T-helper 2 cell treated with Interferon-gamma antibody and Interleukin-4, amounts not matched to agents 5 μg/mL and 100 μg/mL, for 36 hours (primary cell): ENCODE measurements at regions not wholly inside any gene's neighbourhood (a gene's known extent, or its start where the extent isn't known, plus 50 kb on each side); places are given as distances from the start of the nearest gene placed in this dataset.

Experiments used
- DNase-seq: peaks from one replicate; pipeline ENCODE4 v3.0.0; 2021; ENCODE audit warnings: low spot score
- H3K27ac Mint-ChIP-seq: one replicate; pipeline ENCODE4 v1.8.0; 2021; ENCODE audit warnings: mild to moderate bottlenecking, mixed read lengths
- H3K27me3 Mint-ChIP-seq: one replicate; pipeline ENCODE4 v1.8.0; 2021; ENCODE audit warnings: low read depth, mixed read lengths
- H3K36me3 Mint-ChIP-seq: one replicate; pipeline ENCODE4 v1.8.0; 2021; ENCODE audit warnings: low read depth, mixed read lengths
- H3K4me1 Mint-ChIP-seq: one replicate; pipeline ENCODE4 v1.8.0; 2021; ENCODE audit warnings: low read depth, mixed read lengths
- H3K4me3 Mint-ChIP-seq: one replicate; pipeline ENCODE4 v1.8.0; 2022; ENCODE audit warnings: mild to moderate bottlenecking, moderate library complexity, mixed read lengths
- H3K9me3 Mint-ChIP-seq: one replicate; pipeline ENCODE4 v1.8.0; 2021; ENCODE audit warnings: mixed read lengths

DNA sequence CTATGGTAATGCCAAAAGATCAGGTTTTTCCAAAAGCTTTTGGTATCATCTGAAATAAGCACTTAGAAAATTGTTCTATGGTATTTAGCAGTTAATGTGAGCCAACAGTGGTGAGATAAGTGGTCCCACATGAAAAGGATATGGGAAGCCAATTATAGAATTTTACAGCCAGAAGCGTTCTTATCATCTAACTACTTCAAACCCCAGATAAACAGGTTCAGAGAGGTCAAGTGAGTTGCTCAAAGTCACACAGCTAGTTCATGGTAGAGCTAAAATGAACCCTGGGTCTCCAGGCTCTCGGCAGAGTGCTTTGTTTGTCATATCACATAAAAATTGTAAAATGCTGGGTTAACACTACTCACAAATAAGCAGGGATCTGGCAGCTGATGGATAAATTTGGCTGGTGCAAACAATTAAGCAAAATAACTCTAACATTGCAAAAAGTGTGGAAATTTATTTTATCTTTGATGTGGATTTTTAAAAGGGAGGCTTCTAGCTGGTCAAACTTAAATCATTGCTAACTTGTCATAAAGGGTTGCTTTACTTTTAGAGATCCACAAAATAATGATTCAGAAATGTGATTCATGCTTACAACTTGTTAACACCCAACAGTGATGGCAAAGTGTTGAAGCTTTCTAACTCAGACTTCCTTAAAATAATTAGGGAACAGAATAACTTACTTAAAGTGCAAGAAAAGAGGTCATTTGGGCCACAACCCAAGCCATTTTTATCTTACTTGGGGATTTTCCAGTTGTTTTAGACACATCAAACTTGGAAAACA lies 202.8 kb upstream of the TBC1D5 start:
- H3K4me1 Mint-ChIP-seq: no peaks in the 10 kb centered on the region
- peaks cover 25% of the 10 kb centered on the region for H3K27me3 Mint-ChIP-seq
- no peak for DNase-seq
- no peak overlapping the region for H3K4me3 Mint-ChIP-seq
- H3K36me3 Mint-ChIP-seq: no peaks in the 10 kb centered on the region
- peaks cover 5% of the 10 kb centered on the region for H3K9me3 Mint-ChIP-seq
- no peak overlapping the region for H3K27ac Mint-ChIP-seq

DNA sequence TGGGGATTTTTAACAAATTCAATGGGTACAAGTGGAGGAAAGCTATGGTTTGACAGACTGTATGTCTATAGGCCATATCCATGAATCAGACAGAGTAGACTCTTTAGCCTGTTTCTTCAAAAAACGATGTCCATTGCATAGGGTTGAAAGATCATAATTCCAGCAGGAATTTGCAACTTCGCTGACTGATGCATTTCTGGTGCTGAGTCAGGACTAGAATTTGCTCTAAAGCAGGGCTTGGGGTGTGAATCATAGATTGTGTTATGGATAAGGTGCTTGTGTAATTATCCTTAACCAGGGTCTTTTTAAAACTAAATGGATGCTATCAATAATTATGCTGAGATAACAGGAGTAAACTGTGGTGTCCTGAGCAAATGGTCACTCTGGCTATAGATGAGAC lies 200.4 kb upstream of the TBC1D5 start:
- Mint-ChIP-seq H3K36me3 (no peaks in the 10 kb centered on the region), H3K27ac (no peak overlapping the region), H3K27me3 (peaks cover 25% of the 10 kb centered on the region), H3K4me1 (no peaks in the 10 kb centered on the region), H3K9me3 (no peaks in the 10 kb centered on the region), H3K4me3 (no peak overlapping the region)
- DNase-seq: no peak

DNA sequence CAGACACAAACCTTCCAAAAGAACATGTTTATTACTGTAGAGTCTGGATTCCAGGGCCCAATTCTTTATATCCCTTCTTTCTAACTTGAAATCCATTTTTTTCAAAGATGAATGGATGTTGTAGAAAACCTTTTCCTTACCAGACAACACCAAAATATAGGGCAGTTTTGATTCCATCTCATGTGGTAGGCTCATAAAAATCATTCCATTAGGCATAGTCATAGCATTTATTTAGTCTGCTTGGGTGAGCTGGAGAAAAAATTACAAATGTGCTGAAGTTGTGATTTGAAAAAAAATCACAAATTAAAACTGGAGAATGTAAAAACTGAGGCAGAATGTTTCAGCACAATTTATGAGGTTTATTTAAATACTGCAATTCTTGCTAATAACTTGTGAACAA lies 199.3 kb upstream of the TBC1D5 start:
- Mint-ChIP-seq H3K9me3 (no peaks in the 10 kb centered on the region), H3K27ac (no peak overlapping the region), H3K4me3 (no peak overlapping the region), H3K36me3 (no peaks in the 10 kb centered on the region), H3K4me1 (no peaks in the 10 kb centered on the region), H3K27me3 (peaks cover 31% of the 10 kb centered on the region)
- no peak for DNase-seq

DNA sequence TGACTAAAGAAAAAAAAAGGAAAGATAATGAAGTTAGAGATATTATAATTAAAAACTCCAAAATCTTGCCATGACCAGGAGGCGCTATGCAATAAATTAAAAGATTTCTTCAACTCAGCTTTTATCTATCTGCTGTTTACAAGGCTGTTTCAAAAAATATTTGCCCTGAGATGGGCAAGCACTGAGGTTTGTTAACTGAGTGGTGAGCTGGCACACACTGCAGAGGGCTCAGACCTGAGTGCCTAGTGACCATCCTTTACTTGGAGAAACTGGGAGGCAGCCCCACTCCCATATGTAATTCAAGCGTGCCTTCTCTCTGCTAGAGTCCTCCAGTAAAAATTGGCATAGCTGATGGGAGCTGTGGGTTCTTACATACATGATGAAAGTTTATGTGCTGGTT lies 198.7 kb upstream of the TBC1D5 start:
- DNase-seq: no peak
- Mint-ChIP-seq H3K4me3 (no peak overlapping the region), H3K9me3 (no peaks in the 10 kb centered on the region), H3K27ac (no peak overlapping the region), H3K27me3 (peaks cover 29% of the 10 kb centered on the region), H3K4me1 (no peaks in the 10 kb centered on the region), H3K36me3 (no peaks in the 10 kb centered on the region)

DNA sequence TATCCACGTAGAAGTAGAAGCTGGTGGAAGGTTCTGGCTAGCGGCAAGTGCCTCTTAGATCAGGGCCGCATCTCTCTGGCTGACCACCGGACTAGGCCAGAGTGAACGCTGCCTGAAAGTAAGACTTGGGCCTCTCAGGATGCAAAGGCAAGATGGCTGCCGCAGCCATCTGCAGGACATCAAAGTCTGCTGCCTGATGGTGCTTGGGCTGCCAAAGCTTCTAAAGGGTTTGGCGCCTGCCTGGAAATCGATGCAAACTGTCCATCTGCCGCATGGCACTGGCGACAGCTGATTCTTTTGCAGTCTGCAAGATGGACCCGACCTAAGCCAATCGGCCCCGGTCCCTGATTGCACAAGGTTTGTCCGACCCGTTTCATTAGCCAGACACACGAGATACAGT lies 196.7 kb upstream of the TBC1D5 start:
- H3K36me3 Mint-ChIP-seq: no peaks in the 10 kb centered on the region
- no peak overlapping the region for H3K27ac Mint-ChIP-seq
- no peak overlapping the region for H3K4me3 Mint-ChIP-seq

DNA sequence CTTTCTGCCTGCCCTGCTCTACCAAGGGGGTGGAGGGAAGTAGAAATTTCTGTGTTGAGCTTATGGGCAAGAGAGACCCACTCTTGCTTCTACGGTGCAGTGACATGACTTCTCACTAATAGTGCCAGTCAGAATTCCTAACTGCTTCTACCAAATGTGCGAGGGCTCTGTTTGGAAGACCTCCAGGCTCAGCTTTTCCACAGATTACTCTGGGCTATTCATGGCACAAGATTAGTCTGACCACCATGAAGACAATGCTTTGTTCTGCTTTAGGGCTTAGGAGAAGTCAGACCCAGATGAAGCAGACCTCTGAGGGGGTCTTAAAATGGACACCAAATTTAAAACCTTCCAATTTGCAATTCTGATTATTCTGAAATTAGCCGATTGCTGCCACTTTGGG lies 195.9 kb upstream of the TBC1D5 start:
- Mint-ChIP-seq H3K4me3 (no peak overlapping the region), H3K36me3 (no peaks in the 10 kb centered on the region), H3K27ac (no peak overlapping the region), H3K9me3 (no peaks in the 10 kb centered on the region), H3K4me1 (no peaks in the 10 kb centered on the region), H3K27me3 (peaks cover 29% of the 10 kb centered on the region)
- no peak for DNase-seq

More for the DNA sequence above, 196.7 kb upstream of the TBC1D5 start:
- peaks cover 30% of the 10 kb centered on the region for H3K27me3 Mint-ChIP-seq
- no peaks in the 10 kb centered on the region for H3K9me3 Mint-ChIP-seq
- no peak for DNase-seq
- H3K4me1 Mint-ChIP-seq: no peaks in the 10 kb centered on the region

DNA sequence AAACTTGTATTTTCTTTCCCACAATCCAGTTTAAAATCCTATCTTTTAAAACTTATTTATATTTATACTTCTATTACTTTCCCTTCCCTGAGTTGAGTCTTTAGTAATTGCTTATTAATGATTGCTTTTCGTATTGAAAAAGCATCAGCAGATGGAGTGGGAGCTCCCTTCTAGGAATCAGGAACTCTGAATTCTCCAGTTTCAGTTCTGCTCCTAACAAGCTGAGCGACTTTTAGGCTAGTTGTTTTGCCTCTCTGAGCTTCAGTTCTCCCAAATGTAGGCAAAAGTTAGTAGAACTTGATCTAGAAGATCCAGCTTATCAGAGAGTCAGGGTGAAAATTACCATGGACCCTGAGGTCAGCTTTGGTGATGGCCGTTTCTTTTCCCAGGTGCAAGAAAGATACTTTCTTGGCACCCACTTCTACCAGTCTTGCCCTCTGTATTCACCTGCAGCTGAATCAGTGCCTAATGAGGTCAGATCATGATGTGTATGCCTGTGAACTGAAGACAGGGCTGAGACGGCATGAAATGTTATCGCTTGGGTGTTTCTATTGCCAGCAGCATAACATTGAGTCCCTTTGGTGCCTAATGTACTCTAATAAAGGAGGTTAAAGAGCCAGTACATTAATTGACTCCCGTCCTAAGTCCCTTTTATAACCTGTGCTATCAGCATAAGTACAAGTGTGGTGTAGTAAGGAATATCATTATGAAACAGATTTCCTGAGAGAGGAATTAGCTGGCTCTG lies 194.5 kb upstream of the TBC1D5 start:
- Mint-ChIP-seq H3K4me3 (no peak overlapping the region), H3K27me3 (peaks cover 16% of the 10 kb centered on the region), H3K36me3 (no peaks in the 10 kb centered on the region), H3K27ac (no peak overlapping the region), H3K9me3 (no peaks in the 10 kb centered on the region), H3K4me1 (no peaks in the 10 kb centered on the region)
- no peak for DNase-seq

DNA sequence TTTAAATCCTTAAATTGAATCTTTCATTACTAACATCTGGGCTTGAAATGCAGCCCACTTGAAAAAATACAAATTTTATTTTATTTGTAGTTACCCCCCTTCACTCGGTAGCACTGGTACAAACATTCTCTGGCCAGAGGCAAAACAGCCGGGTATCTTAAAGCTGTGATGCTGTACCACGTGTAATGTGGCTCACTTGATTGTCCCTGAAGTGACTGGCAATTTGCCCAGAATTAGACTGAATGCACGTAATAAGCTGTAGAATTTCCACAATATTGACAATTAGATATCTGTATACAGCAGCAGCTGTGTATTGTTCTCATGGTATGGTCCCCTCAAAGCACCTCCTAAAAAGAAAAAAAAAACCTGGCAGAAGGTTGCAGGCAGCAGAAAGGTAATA lies 192.8 kb upstream of the TBC1D5 start:
- no peak overlapping the region for H3K4me3 Mint-ChIP-seq
- H3K27ac Mint-ChIP-seq: no peak overlapping the region
- no peaks in the 10 kb centered on the region for H3K36me3 Mint-ChIP-seq
- DNase-seq: no peak
- no peaks in the 10 kb centered on the region for H3K9me3 Mint-ChIP-seq
- no peaks in the 10 kb centered on the region for H3K4me1 Mint-ChIP-seq
- peaks cover 11% of the 10 kb centered on the region for H3K27me3 Mint-ChIP-seq

DNA sequence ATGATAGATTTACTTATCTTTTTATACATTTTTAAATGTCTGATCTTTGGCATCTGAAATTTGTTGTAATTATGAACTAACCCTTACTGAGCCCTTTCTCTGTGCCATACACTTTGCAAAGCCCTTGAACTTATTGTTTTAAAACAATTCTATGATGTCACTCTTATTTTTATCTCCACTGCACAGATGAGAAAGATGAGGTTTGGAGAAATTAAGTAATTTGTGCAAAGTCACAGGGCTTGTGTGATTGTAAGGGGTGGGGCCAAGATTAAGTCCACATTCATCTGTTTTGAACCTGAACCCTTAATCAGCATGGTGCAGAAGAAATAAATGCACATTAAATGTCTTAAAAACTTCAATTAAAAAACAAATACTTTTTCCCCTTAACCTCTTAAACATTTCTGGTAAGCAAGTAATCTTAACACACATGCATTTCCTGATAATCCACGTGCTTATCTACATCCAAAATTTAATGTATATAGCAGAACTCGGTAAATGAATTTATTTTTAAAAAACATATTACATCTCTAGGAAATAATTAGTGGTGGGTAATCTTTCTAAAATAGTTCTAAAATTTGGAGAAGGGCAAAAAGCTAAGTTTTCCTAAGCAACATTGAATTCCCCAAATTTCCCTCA lies 189.8 kb upstream of the TBC1D5 start:
- Mint-ChIP-seq H3K36me3 (no peaks in the 10 kb centered on the region), H3K27ac (no peak overlapping the region), H3K27me3 (peaks cover 19% of the 10 kb centered on the region), H3K9me3 (no peaks in the 10 kb centered on the region), H3K4me3 (no peak overlapping the region), H3K4me1 (no peaks in the 10 kb centered on the region)
- DNase-seq: no peak

DNA sequence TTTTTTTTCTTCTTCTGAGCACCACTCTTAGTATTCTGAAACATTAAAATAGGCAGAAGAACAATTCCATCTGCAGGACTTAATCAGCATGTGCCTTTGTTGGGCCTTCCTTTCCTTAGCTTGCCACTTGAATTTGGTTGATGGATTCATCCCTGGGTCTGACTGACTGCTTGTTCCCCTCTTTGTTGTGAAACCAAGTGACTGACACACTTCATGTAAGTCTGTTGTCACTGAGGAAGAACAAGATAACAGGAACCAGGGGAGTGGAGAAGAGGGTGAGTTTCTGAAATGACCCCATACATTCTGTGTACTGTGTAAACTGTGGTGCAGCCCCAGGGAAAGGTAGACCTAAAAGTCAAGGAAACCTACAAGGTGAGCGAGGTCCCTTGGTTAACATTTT lies 188.7 kb upstream of the TBC1D5 start:
- no peak for DNase-seq
- Mint-ChIP-seq H3K36me3 (no peaks in the 10 kb centered on the region), H3K27ac (no peak overlapping the region), H3K9me3 (no peaks in the 10 kb centered on the region), H3K27me3 (peaks cover 14% of the 10 kb centered on the region), H3K4me3 (no peak overlapping the region), H3K4me1 (no peaks in the 10 kb centered on the region)

DNA sequence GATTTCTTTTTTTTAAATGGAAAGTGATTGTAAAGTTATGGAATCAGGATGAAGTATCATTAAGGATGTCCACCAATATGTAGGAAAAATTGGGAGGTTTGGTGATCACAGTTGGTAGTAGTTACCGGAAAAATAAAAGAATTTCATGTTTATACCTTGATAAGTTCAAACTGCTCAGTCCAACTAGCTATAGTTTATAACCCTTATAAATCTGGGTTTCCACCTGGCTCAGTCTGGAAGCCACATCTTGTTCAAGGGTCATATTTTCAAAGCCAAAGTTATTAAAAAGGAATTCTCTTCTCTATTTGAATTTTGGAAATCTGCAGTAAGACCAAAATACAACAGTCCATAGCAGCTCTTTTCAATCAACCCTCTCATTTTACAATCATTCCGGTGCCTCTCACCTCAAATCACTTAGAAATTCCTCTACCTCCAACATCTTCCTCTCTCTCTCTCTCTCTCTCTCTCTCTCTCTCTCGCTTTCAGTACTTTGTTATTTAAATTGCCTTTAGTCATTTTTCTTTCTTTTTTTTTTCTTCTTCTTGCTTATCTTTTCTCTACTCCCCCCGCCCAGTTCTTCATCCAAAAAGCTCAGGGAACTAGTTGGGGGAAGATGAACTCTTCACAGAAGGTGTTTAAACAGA lies 186.2 kb upstream of the TBC1D5 start:
- DNase-seq: no peak
- H3K27me3 Mint-ChIP-seq: peaks cover 11% of the 10 kb centered on the region
- no peaks in the 10 kb centered on the region for H3K9me3 Mint-ChIP-seq
- H3K4me1 Mint-ChIP-seq: no peaks in the 10 kb centered on the region
- no peaks in the 10 kb centered on the region for H3K36me3 Mint-ChIP-seq
- no peak overlapping the region for H3K4me3 Mint-ChIP-seq
- no peak overlapping the region for H3K27ac Mint-ChIP-seq

DNA sequence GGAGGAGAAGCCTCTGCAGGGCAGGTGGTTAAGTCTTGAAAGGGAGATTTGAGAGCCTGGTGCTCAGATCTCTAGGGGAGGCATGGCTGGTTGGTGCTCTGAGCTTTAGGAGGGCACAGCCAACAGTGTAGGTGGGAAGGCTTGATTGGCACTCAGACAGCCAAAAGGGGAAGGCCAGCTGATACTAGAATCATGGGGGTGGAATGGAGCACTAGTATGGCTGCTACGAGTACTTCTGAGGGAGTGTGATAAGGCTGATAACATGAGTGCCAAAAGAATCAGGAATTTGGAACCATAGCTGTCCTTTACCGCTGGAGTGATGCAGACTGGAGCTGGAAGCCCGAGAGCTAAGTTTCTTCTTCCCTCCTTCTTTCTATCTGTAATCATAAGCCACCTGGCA lies 184.6 kb upstream of the TBC1D5 start:
- peaks cover 11% of the 10 kb centered on the region for H3K27me3 Mint-ChIP-seq
- no peaks in the 10 kb centered on the region for H3K4me1 Mint-ChIP-seq
- H3K9me3 Mint-ChIP-seq: no peaks in the 10 kb centered on the region
- no peaks in the 10 kb centered on the region for H3K36me3 Mint-ChIP-seq
- H3K27ac Mint-ChIP-seq: no peak overlapping the region
- DNase-seq: no peak
- no peak overlapping the region for H3K4me3 Mint-ChIP-seq

DNA sequence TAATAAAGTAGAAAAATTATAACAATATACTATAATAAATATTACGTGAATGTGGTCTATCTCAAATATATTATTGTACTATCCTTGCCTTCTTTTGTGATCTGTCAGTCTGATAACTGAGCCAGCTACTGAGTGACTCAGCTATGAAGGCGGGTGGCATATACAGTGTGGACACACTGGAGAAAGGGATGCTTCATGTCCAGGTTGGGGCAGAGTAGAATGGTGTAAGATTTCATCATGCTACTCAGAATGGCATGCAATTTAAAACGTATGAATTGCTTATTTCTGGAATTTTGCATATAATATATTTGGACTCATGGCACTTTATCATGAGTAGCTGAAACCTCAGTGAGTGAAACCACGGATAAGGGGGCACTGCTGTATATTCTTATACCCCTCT lies 172.9 kb upstream of the TBC1D5 start:
- no peak overlapping the region for H3K27ac Mint-ChIP-seq
- no peaks in the 10 kb centered on the region for H3K4me1 Mint-ChIP-seq
- no peaks in the 10 kb centered on the region for H3K9me3 Mint-ChIP-seq
- no peak overlapping the region for H3K4me3 Mint-ChIP-seq
- peaks cover 15% of the 10 kb centered on the region for H3K27me3 Mint-ChIP-seq
- H3K36me3 Mint-ChIP-seq: no peaks in the 10 kb centered on the region
- no peak for DNase-seq

DNA sequence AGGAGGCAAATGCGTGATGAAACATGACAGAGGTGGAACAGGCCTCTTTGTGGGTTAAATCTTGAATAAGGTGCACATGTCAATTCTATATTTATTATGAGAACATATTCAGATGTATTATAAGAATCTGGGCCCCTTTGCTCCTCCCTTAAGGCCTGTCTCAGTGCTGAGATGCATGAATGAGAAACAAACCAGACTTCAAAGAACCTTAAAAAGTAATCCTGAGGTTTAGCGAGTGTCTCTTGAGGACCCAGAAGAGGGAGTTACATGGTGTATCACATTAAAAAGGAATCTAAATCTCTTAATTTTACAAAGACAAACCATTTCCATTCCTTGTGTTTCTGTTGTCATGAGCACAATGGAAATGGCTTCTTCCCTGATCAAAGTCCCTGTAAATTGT lies 170.9 kb upstream of the TBC1D5 start:
- Mint-ChIP-seq H3K27me3 (peaks cover 11% of the 10 kb centered on the region), H3K4me1 (no peaks in the 10 kb centered on the region), H3K36me3 (no peaks in the 10 kb centered on the region), H3K27ac (no peak overlapping the region), H3K9me3 (no peaks in the 10 kb centered on the region), H3K4me3 (no peak overlapping the region)
- DNase-seq: no peak
